AG10803 (cell line): ENCODE measurements at regions not wholly inside any gene's neighbourhood (a gene's known extent, or its start where the extent isn't known, plus 50 kb on each side); places are given as distances from the start of the nearest gene placed in this dataset.

Source experiments
- DNase-seq: peaks from one replicate; pipeline ENCODE4 v3.0.0; 2010; ENCODE audit warnings: low read depth
- H3K4me3 ChIP-seq: 2 replicates; pipeline ENCODE4 v1.5.1; 2011; ENCODE audit warnings: mild to moderate bottlenecking, low read length, control low read depth
- TF ChIP-seq, protein P1 (sequence below): conservative IDR thresholded peaks from 2 replicates; pipeline ENCODE4 v1.5.1; 2011; ENCODE audit warnings: mild to moderate bottlenecking, low read length, control low read depth, inconsistent platforms

DNA sequence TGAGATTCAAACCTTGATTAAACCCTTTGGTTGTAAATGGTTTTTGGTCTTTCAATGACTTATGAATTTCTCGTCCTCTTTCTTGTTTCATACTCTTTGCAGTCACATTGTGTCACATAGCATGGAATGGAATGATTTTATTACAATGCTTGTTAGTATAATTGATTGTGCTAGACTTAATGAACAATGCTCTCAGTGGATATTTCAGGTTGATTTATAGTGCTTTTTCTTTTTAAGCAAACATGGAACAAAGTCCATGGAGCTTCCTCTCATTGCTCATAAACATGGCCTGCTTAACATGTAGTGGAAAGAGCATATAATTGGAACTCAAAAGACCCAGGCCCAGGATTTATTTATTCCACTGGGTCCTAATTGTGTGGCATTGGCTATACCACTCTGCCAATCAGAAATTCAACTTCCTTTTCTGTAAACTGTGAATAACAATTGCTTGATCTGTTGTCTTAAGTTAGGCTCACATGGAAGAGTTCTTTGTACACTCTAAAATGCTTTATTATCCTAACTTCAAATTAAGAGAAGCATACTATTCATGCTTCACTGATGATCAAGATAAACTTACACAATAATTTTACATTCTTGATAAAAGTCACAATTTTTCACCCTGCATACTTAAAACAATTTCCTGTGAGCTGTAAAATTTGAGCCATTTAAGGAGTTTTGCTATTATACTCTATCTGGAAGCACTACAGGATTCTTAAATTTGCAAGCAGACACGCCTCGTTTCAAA is 370.5 kb upstream of the PDE3A start:
- DNase-seq = peak; percentile 28
- H3K4me3 ChIP-seq = no peak overlapping the region
- TF ChIP-seq, protein P1, sequence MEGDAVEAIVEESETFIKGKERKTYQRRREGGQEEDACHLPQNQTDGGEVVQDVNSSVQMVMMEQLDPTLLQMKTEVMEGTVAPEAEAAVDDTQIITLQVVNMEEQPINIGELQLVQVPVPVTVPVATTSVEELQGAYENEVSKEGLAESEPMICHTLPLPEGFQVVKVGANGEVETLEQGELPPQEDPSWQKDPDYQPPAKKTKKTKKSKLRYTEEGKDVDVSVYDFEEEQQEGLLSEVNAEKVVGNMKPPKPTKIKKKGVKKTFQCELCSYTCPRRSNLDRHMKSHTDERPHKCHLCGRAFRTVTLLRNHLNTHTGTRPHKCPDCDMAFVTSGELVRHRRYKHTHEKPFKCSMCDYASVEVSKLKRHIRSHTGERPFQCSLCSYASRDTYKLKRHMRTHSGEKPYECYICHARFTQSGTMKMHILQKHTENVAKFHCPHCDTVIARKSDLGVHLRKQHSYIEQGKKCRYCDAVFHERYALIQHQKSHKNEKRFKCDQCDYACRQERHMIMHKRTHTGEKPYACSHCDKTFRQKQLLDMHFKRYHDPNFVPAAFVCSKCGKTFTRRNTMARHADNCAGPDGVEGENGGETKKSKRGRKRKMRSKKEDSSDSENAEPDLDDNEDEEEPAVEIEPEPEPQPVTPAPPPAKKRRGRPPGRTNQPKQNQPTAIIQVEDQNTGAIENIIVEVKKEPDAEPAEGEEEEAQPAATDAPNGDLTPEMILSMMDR = no peak

DNA sequence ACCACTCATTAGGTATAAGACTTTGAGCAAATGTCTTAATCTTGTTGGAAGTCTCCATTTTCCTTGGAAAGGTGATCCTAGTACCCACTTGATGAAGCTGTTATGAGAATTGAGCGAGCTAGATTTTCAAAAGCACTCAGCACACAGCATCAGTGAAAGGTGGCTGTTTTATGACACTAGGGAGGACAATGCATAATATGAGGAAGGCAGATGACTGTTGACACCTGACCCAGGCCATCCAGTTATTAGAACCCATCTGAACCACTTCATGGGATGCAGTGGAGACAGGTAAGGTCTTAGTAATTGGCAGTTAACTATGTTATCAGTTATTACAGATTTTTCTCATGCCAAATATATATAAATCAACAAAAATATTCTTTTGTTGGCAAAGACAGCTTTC is 369.9 kb upstream of the PDE3A start:
- no peak for DNase-seq
- TF ChIP-seq, protein P1 = no peak
- H3K4me3 ChIP-seq = no peak overlapping the region

DNA sequence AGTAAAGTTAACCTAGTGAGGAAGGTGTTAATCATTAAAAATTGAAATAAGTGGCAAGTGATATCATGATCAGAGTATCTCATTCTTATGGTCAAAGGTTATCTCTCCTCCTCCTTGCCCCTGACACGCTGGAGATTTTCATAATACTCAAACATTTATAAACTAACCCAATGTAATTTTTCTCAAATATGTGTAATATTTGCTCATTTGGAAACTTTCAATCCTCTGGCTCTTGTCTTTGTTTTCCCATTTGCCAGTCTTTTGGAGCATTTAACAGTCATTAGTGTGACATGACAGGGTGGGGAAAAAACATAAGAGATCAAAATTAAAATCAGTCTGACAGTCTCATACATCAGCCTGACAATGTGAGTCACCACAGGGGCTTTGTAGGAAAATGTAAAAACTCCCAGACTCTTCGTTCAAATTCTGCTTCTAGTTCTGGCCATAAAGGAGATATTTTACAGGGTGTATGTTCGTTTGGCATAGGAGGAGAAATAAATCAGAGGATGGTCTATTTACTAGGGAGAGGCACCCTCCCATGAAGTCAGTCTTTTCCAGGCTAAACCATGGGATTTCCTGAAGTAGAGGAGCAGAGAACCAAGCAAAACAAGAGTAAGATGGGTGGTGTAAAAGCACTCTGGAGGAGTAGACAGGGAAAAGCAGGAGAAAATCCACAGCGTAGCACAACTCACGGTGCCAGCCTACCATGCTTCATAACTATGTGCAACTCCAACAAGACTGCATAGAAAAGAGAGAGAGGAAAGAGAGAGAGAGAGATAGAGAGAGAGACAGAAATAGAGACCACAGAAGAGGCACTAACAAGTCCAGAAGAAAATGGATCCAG is 369.2 kb upstream of the PDE3A start:
- no peak overlapping the region for H3K4me3 ChIP-seq
- TF ChIP-seq, protein P1 = no peak

DNA sequence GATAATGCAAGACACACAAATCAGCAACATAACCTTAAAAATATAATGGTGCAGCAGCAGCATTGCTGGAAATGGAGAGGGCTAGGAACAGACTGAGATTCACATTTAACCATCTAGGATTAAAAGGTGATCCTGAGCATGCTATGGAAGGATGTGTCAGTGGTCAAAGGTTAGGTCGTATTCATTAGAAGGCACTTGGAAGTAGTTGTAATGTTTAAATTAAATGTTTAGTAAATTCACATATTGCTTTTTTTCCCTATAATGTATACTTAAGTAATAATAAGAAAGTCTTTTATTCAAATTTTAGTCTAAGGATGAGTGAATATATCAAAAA is 368.6 kb upstream of the PDE3A start:
- no peak for DNase-seq
- H3K4me3 ChIP-seq = no peak overlapping the region
- TF ChIP-seq, protein P1 = no peak

More for the DNA sequence above, 369.2 kb upstream of the PDE3A start:
- no peak for DNase-seq

DNA sequence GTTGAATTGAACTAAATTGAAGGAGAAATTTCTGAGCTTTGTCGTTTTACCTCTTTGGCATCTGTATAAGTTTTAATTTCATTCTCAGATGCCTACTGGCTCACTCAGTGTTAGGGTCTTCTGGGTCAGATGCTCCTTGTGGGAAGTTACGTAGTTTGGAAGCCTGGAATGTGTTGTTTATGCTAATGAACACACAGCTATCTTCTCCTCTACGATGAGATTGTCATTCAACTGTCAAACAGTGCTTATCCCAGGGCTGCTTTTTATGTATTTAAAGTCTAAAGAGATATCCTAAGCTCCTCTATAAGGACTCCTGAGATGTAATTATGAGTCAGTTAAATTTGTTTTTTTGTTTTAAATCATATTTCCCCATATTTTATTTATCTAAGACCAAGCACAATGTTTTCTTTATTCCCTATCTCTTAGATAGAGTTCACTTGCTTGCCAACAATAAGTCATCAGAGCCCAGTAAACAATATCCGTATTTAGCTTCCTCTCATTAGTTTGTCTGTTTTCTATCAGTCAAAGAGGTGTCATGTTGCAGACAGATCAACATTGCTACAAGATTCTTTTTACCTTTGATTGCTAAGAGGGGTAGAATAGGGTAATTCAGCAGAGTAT is 368.0 kb upstream of the PDE3A start:
- no peak for DNase-seq
- TF ChIP-seq, protein P1 = no peak
- no peak overlapping the region for H3K4me3 ChIP-seq

DNA sequence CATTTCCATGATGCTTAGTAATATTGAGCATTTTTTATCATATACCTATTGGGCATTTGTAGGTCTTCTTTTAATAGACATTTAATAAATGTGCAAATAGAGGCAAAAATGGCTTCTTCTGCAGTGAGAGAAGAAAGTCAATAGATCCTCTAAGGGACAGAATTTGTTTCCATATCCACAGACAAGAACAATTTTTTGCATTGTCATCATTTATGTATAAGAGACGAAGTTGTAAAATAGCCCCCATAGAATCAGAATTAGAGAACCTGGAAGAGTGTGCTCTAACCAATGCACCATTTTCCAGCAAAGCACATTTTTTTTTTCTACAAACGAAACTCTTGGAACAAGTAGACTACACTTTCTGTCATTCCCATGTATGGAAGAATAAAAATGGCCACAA is 365.1 kb upstream of the PDE3A start:
- DNase-seq = no peak
- TF ChIP-seq, protein P1 = no peak
- H3K4me3 ChIP-seq = no peak overlapping the region
